Adrenal gland (tissue), 5 donors: ENCODE measurements at regions not wholly inside any gene's neighbourhood (a gene's known extent, or its start where the extent isn't known, plus 50 kb on each side); places are given as distances from the start of the nearest gene placed in this dataset.
A peak's percentile ranks its signal among the peaks of the same experiment; 100 is the strongest.

Experiments used
- POLR2A ChIP-seq, 2 donors: fragments of 450-650 bp; IDR thresholded peaks; one replicate each; pipeline ENCODE4 v1.6.1; 2017; ENCODE audit warnings: antibody characterized with exemption in 2 of 2, mild to moderate bottlenecking in 2 of 2, moderate library complexity in 1 of 2
- TF ChIP-seq, protein P1 (sequence below), 6 experiments: fragments of 450-650 bp in 4 of 6; fragments of 200-600 bp in 2 of 6; sonication (generic) in 1 of 6; IDR thresholded peaks; 1 replicate in 5 of 6; 2 replicates in 1 of 6; pipeline versions ENCODE4 v1.5.1 to v1.8.0; 2016 to 2021; ENCODE audit warnings: antibody characterized with exemption in 6 of 6, mild to moderate bottlenecking in 2 of 6, moderate library complexity in 1 of 6
- donor health status: DM: no; HTN: no; CAD: no.

DNA sequence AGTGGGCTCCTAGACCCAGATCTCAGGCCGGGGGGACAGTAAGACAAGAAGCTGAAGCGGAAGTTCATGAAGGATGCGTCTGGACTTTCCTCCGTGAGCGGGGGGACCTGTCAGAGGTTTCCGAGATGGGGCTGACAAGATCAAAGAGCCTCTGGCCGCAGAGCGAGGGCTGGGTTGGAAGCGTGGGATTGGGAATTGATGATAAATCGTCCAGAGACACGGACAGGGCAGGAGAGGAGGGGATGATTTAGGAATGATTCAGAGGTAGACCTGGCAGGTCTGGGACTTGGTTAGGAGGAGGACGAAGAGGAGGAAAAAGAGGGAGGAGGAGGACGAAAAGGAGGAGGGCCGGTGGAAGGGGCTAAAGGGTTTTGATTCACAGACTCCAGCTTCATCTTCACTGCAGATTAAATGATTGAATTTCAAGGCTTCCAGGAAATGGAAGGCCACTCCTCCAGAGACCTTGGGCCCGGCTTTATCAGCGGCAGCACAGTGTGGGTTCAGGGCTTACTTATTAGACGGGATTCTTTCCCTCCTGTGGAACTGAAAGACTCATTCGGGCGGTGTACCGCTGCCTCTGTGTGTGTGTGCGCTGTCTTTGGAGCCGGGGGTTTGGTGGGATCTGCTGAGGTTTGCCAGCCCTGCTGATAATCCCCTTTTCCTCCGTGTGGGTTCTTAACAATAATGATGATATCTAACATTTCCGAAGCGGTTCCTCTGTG, 85.7 kb upstream of the SLC45A1 start:
- TF ChIP-seq, protein P1, sequence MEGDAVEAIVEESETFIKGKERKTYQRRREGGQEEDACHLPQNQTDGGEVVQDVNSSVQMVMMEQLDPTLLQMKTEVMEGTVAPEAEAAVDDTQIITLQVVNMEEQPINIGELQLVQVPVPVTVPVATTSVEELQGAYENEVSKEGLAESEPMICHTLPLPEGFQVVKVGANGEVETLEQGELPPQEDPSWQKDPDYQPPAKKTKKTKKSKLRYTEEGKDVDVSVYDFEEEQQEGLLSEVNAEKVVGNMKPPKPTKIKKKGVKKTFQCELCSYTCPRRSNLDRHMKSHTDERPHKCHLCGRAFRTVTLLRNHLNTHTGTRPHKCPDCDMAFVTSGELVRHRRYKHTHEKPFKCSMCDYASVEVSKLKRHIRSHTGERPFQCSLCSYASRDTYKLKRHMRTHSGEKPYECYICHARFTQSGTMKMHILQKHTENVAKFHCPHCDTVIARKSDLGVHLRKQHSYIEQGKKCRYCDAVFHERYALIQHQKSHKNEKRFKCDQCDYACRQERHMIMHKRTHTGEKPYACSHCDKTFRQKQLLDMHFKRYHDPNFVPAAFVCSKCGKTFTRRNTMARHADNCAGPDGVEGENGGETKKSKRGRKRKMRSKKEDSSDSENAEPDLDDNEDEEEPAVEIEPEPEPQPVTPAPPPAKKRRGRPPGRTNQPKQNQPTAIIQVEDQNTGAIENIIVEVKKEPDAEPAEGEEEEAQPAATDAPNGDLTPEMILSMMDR (IDR thresholded peaks at IDR 0.05) = peak in 1 of 6 experiments; percentile 8
- TF ChIP-seq POLR2A (IDR thresholded peaks at IDR 0.05) = no peak
